ENCODE measurements at regions not wholly inside any gene's neighbourhood (a gene's known extent, or its start where the extent isn't known, plus 50 kb on each side); places are given as distances from the start of the nearest gene placed in this dataset.

DNA sequence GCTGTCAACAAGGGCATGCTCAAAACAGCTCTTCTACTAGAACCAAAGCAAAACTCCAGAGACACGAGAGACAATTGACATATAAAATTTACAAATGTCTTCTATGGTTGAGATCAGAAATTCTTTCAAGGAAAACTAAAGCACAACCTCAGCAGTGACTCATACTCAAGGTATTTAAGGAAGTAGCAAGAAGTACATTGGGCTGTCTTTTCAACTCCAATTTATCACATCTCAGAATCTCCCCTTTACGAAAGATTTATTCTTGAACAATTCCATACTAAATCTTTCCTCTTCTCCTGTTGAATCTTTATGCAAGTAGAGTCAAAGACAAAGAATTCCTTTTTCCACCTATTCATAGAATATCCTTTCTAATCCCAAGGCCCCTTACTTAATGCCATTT, 324.0 kb downstream of the IRS1 start:
- TF ChIP-seq, protein P1, sequence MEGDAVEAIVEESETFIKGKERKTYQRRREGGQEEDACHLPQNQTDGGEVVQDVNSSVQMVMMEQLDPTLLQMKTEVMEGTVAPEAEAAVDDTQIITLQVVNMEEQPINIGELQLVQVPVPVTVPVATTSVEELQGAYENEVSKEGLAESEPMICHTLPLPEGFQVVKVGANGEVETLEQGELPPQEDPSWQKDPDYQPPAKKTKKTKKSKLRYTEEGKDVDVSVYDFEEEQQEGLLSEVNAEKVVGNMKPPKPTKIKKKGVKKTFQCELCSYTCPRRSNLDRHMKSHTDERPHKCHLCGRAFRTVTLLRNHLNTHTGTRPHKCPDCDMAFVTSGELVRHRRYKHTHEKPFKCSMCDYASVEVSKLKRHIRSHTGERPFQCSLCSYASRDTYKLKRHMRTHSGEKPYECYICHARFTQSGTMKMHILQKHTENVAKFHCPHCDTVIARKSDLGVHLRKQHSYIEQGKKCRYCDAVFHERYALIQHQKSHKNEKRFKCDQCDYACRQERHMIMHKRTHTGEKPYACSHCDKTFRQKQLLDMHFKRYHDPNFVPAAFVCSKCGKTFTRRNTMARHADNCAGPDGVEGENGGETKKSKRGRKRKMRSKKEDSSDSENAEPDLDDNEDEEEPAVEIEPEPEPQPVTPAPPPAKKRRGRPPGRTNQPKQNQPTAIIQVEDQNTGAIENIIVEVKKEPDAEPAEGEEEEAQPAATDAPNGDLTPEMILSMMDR (IDR thresholded peaks at IDR 0.05; ENCODE audit: low read depth, low read length, missing input control), result no peak
- TF ChIP-seq GABPA (IDR thresholded peaks at IDR 0.05 in 1 of 2, conservative IDR thresholded peaks at IDR 0.05 in 1 of 2), result no peak
- no peak for TF ChIP-seq TAF1 (conservative IDR thresholded peaks at IDR 0.05)
- no peak for TF ChIP-seq RAD21 (IDR thresholded peaks at IDR 0.05)
- TF ChIP-seq, protein P2, sequence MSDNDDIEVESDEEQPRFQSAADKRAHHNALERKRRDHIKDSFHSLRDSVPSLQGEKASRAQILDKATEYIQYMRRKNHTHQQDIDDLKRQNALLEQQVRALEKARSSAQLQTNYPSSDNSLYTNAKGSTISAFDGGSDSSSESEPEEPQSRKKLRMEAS (IDR thresholded peaks at IDR 0.05), result no peak
- no peak for TF ChIP-seq FOXA1 (IDR thresholded peaks at IDR 0.05)
- TF ChIP-seq HNF4G (IDR thresholded peaks at IDR 0.05), result no peak
- TF ChIP-seq YY1 (IDR thresholded peaks at IDR 0.05), result no peak
- TF ChIP-seq, protein P3, sequence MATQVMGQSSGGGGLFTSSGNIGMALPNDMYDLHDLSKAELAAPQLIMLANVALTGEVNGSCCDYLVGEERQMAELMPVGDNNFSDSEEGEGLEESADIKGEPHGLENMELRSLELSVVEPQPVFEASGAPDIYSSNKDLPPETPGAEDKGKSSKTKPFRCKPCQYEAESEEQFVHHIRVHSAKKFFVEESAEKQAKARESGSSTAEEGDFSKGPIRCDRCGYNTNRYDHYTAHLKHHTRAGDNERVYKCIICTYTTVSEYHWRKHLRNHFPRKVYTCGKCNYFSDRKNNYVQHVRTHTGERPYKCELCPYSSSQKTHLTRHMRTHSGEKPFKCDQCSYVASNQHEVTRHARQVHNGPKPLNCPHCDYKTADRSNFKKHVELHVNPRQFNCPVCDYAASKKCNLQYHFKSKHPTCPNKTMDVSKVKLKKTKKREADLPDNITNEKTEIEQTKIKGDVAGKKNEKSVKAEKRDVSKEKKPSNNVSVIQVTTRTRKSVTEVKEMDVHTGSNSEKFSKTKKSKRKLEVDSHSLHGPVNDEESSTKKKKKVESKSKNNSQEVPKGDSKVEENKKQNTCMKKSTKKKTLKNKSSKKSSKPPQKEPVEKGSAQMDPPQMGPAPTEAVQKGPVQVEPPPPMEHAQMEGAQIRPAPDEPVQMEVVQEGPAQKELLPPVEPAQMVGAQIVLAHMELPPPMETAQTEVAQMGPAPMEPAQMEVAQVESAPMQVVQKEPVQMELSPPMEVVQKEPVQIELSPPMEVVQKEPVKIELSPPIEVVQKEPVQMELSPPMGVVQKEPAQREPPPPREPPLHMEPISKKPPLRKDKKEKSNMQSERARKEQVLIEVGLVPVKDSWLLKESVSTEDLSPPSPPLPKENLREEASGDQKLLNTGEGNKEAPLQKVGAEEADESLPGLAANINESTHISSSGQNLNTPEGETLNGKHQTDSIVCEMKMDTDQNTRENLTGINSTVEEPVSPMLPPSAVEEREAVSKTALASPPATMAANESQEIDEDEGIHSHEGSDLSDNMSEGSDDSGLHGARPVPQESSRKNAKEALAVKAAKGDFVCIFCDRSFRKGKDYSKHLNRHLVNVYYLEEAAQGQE (IDR thresholded peaks at IDR 0.05), result no peak
- TF ChIP-seq JUND (IDR thresholded peaks at IDR 0.05), result no peak
- TF ChIP-seq RXRA (IDR thresholded peaks at IDR 0.05), result no peak
- no peak for TF ChIP-seq SP1 (IDR thresholded peaks at IDR 0.05)
- TF ChIP-seq, protein P4, sequence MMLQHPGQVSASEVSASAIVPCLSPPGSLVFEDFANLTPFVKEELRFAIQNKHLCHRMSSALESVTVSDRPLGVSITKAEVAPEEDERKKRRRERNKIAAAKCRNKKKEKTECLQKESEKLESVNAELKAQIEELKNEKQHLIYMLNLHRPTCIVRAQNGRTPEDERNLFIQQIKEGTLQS (IDR thresholded peaks at IDR 0.05), result no peak

All from liver (tissue), 3 donors.